Astrocyte (in vitro differentiated cells and primary cell): ENCODE measurements at regions not wholly inside any gene's neighbourhood (a gene's known extent, or its start where the extent isn't known, plus 50 kb on each side); places are given as distances from the start of the nearest gene placed in this dataset.
"Not testable (repeated sequence)": the region's sequence is repeated elsewhere in the genome, so short reads cannot be mapped to it uniquely, and the experiment has no call there.

Experiments
- DNase-seq: peaks from one replicate; pipeline ENCODE4 v3.0.0-alpha.2; 2010; ENCODE audit warnings: low read depth
- FAIRE-seq: peaks from 2 replicates; lab custom pipeline; 2011; peaks lifted over from hg19 to GRCh38; lab: Jason Lieb, UNC
- H2AFZ ChIP-seq: 2 replicates; pipeline ENCODE4 v1.6.0; 2012; ENCODE audit warnings: low read depth, low read length, inconsistent platforms
- H3K27ac ChIP-seq: 2 replicates; pipeline ENCODE4 v1.5.1; 2011; ENCODE audit warnings: low read depth, low read length, inconsistent platforms
- H3K27me3 ChIP-seq: 2 replicates; pipeline ENCODE4 v1.6.0; 2011; ENCODE audit warnings: low read length, inconsistent platforms; ENCODE audit not compliant: insufficient read depth
- H3K36me3 ChIP-seq: 2 replicates; pipeline ENCODE4 v1.5.1; 2011; ENCODE audit warnings: low read length, inconsistent platforms; ENCODE audit not compliant: insufficient read depth
- H3K4me1 ChIP-seq: 2 replicates; pipeline ENCODE4 v1.5.1; 2011; ENCODE audit warnings: low read length, inconsistent platforms; ENCODE audit not compliant: insufficient read depth
- H3K4me2 ChIP-seq: 2 replicates; pipeline ENCODE4 v1.6.0; 2012; ENCODE audit warnings: low read length, inconsistent platforms
- H3K4me3 ChIP-seq: 2 replicates; pipeline ENCODE4 v1.5.1; 2011; ENCODE audit warnings: low read depth, mild to moderate bottlenecking, low read length, inconsistent platforms; ENCODE audit not compliant: insufficient read depth
- H3K79me2 ChIP-seq: 2 replicates; pipeline ENCODE4 v1.6.0; 2012; ENCODE audit warnings: mild to moderate bottlenecking, low read length, inconsistent platforms; ENCODE audit not compliant: insufficient read depth
- H3K9ac ChIP-seq: 2 replicates; pipeline ENCODE4 v1.6.0; 2012; ENCODE audit warnings: mild to moderate bottlenecking, low read length, inconsistent platforms
- H3K9me3 ChIP-seq: 2 replicates; pipeline ENCODE4 v1.5.1; 2012; ENCODE audit warnings: low read depth, mild to moderate bottlenecking, low read length, inconsistent platforms; ENCODE audit not compliant: insufficient read depth
- H4K20me1 ChIP-seq: 2 replicates; pipeline ENCODE4 v1.6.0; 2012; ENCODE audit warnings: low read length, inconsistent platforms; ENCODE audit not compliant: insufficient read depth
- H3K27ac Mint-ChIP-seq: one replicate; pipeline ENCODE4 v1.8.0; 2021; ENCODE audit warnings: mild to moderate bottlenecking, mixed read lengths; ENCODE audit not compliant: unreplicated experiment
- H3K27me3 Mint-ChIP-seq: one replicate; pipeline ENCODE4 v1.8.0; 2021; ENCODE audit warnings: low read depth, mixed read lengths; ENCODE audit not compliant: unreplicated experiment
- H3K36me3 Mint-ChIP-seq: one replicate; pipeline ENCODE4 v1.8.0; 2021; ENCODE audit warnings: low read depth, mixed read lengths; ENCODE audit not compliant: unreplicated experiment
- H3K4me1 Mint-ChIP-seq: one replicate; pipeline ENCODE4 v1.8.0; 2021; ENCODE audit warnings: low read depth, mixed read lengths; ENCODE audit not compliant: unreplicated experiment
- H3K4me3 Mint-ChIP-seq: one replicate; pipeline ENCODE4 v1.8.0; 2021; ENCODE audit warnings: mild to moderate bottlenecking, moderate library complexity, mixed read lengths; ENCODE audit not compliant: unreplicated experiment
- H3K9me3 Mint-ChIP-seq: one replicate; pipeline ENCODE4 v1.8.0; 2021; ENCODE audit warnings: mild to moderate bottlenecking, mixed read lengths; ENCODE audit not compliant: unreplicated experiment
- CTCF ChIP-seq: IDR thresholded peaks from 2 replicates; pipeline ENCODE4 v1.5.1; 2011; ENCODE audit warnings: low read depth, mild to moderate bottlenecking, inconsistent platforms, low read length, moderate library complexity; ENCODE audit not compliant: insufficient read depth
- EZH2 ChIP-seq: IDR thresholded peaks from 2 replicates; pipeline ENCODE4 v1.6.1; 2012; ENCODE audit warnings: mild to moderate bottlenecking, low read length, inconsistent platforms; ENCODE audit not compliant: insufficient read depth

DNA sequence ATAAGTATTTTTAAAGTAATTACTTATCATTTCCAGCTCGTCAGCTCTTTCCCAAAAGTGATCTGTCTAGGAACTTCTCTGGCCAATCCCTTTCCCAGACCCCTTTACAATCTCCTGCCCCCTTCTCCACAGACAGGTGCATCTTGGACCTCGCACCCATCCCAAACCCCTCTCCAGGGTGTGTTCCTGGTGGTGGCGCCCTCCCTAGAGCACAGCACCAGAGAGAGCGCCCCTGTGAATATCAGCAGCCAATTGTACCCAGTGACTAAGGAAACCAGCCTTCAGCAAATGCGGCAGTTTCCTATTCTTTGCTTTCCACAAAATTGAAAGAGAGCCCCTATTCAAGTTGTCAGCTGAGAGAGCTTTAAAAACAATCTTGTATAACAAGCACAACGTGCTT lies 157.7 kb downstream of the RNASET2 start:
- Histone ChIP-seq H4K20me1 (no peaks in the 10 kb centered on the region), H3K27me3 (no peaks in the 10 kb centered on the region), H3K4me1 (no peaks in the 10 kb centered on the region), H3K9me3 (no peaks in the 10 kb centered on the region), H3K27ac (no peak overlapping the region), H3K4me2 (no peak overlapping the region), H3K9ac (no peak overlapping the region), H3K79me2 (no peaks in the 10 kb centered on the region), H3K36me3 (no peaks in the 10 kb centered on the region), H3K4me3 (no peak overlapping the region), H2AFZ (no peak overlapping the region)
- H3K27me3 Mint-ChIP-seq, result peaks cover 10% of the 10 kb centered on the region
- no peak overlapping the region for H3K27ac Mint-ChIP-seq
- H3K9me3 Mint-ChIP-seq, result no peaks in the 10 kb centered on the region
- H3K36me3 Mint-ChIP-seq, result peaks cover 2% of the 10 kb centered on the region
- no peak overlapping the region for H3K4me3 Mint-ChIP-seq
- H3K4me1 Mint-ChIP-seq, result no peaks in the 10 kb centered on the region
- TF ChIP-seq EZH2 (no peak), CTCF (no peak)
- DNase-seq (no peak), FAIRE-seq (no peak)

DNA sequence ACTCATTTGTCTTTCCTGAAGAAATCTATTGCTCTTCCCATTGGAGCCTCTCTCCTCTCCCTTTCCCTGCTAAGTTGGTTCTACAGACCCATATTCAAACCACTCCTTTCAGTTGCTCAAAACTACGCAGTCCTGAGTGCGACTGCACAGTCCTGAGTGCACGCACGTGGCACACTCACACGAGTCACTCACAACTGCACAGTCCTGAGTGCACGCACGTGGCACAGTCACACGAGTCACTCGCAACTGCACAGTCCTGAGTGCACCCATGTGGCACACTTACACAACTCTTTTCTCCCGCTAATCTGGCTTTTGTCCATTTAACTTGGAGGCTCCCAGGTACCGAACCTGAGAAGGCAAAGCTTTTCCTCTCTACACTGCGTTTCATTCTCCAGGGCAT lies 159.7 kb downstream of the RNASET2 start:
- no peaks in the 10 kb centered on the region for H3K4me1 Mint-ChIP-seq
- H3K27me3 ChIP-seq, result no peaks in the 10 kb centered on the region
- no peaks in the 10 kb centered on the region for H3K4me1 ChIP-seq
- no peak overlapping the region for H3K4me2 ChIP-seq
- no peaks in the 10 kb centered on the region for H4K20me1 ChIP-seq
- H3K27ac ChIP-seq, result no peak overlapping the region
- H3K4me3 ChIP-seq, result no peak overlapping the region
- H2AFZ ChIP-seq, result no peak overlapping the region
- H3K27me3 Mint-ChIP-seq, result peaks cover 10% of the 10 kb centered on the region
- FAIRE-seq (no peak), DNase-seq (no peak)
- H3K36me3 ChIP-seq, result no peaks in the 10 kb centered on the region
- no peak overlapping the region for H3K4me3 Mint-ChIP-seq
- H3K9me3 Mint-ChIP-seq, result no peaks in the 10 kb centered on the region
- H3K9ac ChIP-seq, result no peak overlapping the region
- no peaks in the 10 kb centered on the region for H3K79me2 ChIP-seq
- no peak overlapping the region for H3K27ac Mint-ChIP-seq
- H3K36me3 Mint-ChIP-seq, result peaks cover 2% of the 10 kb centered on the region
- TF ChIP-seq CTCF, result no peak
- no peak for TF ChIP-seq EZH2
- no peaks in the 10 kb centered on the region for H3K9me3 ChIP-seq

GRCh38 chr6:166795879-166796278 lies 160.5 kb downstream of the RNASET2 start:
- Mint-ChIP-seq H3K9me3 (no peaks in the 10 kb centered on the region), H3K4me3 (no peak overlapping the region), H3K36me3 (peaks cover 2% of the 10 kb centered on the region), H3K27ac (no peak overlapping the region), H3K27me3 (peaks cover 10% of the 10 kb centered on the region), H3K4me1 (no peaks in the 10 kb centered on the region)
- Histone ChIP-seq H3K4me1 (no peaks in the 10 kb centered on the region), H3K27me3 (no peaks in the 10 kb centered on the region), H2AFZ (no peak overlapping the region), H3K79me2 (no peaks in the 10 kb centered on the region), H3K4me3 (no peak overlapping the region), H3K36me3 (no peaks in the 10 kb centered on the region), H4K20me1 (no peaks in the 10 kb centered on the region), H3K27ac (no peak overlapping the region), H3K9ac (no peak overlapping the region), H3K4me2 (no peak overlapping the region), H3K9me3 (no peaks in the 10 kb centered on the region)
- no peak for FAIRE-seq
- TF ChIP-seq EZH2 (no peak), CTCF (no peak)
- no peak for DNase-seq

- H3K9ac ChIP-seq, H3K36me3 ChIP-seq, H3K27me3 Mint-ChIP-seq, H3K4me1 Mint-ChIP-seq, H3K4me3 Mint-ChIP-seq, H4K20me1 ChIP-seq, H3K4me2 ChIP-seq, DNase-seq, H3K27me3 ChIP-seq, H3K9me3 Mint-ChIP-seq, H3K27ac ChIP-seq, H2AFZ ChIP-seq, H3K36me3 Mint-ChIP-seq, H3K4me3 ChIP-seq, H3K27ac Mint-ChIP-seq, H3K79me2 ChIP-seq, FAIRE-seq, H3K4me1 ChIP-seq, H3K9me3 ChIP-seq: not testable (repeated sequence)
Observed at GRCh38 chr6:166790808-166791207, 163.8 kb upstream of the RPS6KA2 start.
